ENCODE measurements at regions not wholly inside any gene's neighbourhood (a gene's known extent, or its start where the extent isn't known, plus 50 kb on each side); places are given as distances from the start of the nearest gene placed in this dataset.

DNA sequence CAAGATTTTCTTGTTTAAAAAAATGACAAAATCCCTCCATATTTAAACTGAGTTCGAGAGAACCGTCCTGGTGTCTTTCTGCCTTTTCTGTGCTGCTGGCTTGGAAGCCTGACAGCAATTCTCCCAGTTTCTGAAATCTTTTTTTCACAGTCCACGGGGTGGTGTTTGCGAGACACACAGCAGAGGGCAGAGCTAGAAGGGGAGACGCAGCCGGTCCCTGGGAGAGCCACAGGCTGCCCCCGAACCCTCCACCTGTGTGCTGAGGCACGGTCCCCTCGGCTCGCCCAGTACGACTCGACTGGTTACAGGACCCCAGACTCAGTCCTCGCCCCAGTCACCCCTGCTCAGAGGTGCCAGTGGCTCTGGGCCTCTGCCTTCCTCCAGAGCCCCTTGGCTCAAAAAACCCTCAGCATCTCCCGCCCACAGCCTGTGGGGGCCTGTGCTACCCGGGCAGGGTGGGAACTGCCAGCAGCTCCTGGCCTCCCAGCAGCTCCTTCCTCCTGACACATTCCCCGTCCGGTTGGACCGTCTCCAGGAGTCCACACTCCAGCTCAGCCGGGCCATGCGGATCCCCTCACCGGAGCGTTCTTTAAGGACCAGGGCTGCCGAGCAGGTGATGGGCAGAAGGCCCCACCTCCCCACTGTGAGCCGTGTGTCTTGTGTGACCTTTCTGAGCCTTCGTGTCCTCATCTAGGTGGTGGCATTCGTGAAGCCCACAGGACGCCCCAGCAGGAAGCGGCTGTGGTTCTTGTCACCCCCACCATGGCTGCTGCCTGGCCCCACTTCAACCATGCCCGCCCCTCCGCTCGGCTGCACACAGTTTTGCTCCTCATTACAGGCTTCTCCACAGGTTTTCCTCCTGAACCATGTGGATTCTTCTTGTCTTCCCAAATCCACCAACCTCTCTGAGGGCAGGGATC is 52.3 kb upstream of the EN2 start:
- TF ChIP-seq, protein P1, sequence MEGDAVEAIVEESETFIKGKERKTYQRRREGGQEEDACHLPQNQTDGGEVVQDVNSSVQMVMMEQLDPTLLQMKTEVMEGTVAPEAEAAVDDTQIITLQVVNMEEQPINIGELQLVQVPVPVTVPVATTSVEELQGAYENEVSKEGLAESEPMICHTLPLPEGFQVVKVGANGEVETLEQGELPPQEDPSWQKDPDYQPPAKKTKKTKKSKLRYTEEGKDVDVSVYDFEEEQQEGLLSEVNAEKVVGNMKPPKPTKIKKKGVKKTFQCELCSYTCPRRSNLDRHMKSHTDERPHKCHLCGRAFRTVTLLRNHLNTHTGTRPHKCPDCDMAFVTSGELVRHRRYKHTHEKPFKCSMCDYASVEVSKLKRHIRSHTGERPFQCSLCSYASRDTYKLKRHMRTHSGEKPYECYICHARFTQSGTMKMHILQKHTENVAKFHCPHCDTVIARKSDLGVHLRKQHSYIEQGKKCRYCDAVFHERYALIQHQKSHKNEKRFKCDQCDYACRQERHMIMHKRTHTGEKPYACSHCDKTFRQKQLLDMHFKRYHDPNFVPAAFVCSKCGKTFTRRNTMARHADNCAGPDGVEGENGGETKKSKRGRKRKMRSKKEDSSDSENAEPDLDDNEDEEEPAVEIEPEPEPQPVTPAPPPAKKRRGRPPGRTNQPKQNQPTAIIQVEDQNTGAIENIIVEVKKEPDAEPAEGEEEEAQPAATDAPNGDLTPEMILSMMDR (IDR thresholded peaks at IDR 0.05; ENCODE audit: low read depth, low read length), result no peak
- in situ Hi-C loops (cut with HindIII; ENCODE audit: low sequenced_read_pairs), result no loop called here
- H3K4me3 ChIP-seq (ENCODE audit: low read depth, low read length), result no peak overlapping the region
- no peak for DNase-seq (ENCODE audit: low read depth, low spot score)

DNA sequence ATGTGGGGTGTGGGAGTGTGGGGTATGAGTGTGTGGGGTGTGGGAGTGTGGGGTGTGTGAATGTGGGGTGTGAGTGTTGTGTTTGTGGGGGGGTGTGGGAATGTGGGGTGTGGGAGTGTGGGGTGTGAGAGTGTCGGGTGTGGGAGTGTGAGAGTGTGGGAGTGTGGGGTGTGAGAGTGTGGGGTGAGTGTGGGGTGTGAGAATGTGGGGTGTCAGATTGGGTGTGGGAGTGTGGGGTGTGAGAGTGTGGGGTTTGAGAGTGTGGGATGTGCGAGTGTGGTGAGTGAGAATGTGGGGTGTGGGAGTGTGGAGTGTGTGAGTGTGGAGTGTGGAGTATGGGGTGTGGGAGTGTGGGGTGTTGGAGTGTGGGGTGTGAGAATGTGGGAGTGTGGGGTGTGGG is 50.1 kb upstream of the EN2 start:
- no peak overlapping the region for H3K4me3 ChIP-seq (ENCODE audit: low read depth, low read length)
- TF ChIP-seq, protein P1 (IDR thresholded peaks at IDR 0.05; ENCODE audit: low read depth, low read length), result no peak
- in situ Hi-C loops (cut with HindIII; ENCODE audit: low sequenced_read_pairs), result no loop called here
- no peak for DNase-seq (ENCODE audit: low read depth, low spot score)

Measured in astrocyte of the spinal cord (primary cell).